Frontal cortex (tissue), 3 donors: ENCODE measurements at regions not wholly inside any gene's neighbourhood (a gene's known extent, or its start where the extent isn't known, plus 50 kb on each side); places are given as distances from the start of the nearest gene placed in this dataset.
"Not testable (repeated sequence)": the region's sequence is repeated elsewhere in the genome, so short reads cannot be mapped to it uniquely, and the experiment has no call there.

Source experiments
- DNase-seq, 2 donors: peaks; one replicate each; pipeline ENCODE4 v3.0.0; 2012; ENCODE audit warnings: low spot score in 2 of 2
- FAIRE-seq: peaks from 2 replicates; lab custom pipeline; 2012; peaks lifted over from hg19 to GRCh38; lab: Jason Lieb, UNC
- donor health status: control.
- donor health status: control.
- donor health status: control.

DNA sequence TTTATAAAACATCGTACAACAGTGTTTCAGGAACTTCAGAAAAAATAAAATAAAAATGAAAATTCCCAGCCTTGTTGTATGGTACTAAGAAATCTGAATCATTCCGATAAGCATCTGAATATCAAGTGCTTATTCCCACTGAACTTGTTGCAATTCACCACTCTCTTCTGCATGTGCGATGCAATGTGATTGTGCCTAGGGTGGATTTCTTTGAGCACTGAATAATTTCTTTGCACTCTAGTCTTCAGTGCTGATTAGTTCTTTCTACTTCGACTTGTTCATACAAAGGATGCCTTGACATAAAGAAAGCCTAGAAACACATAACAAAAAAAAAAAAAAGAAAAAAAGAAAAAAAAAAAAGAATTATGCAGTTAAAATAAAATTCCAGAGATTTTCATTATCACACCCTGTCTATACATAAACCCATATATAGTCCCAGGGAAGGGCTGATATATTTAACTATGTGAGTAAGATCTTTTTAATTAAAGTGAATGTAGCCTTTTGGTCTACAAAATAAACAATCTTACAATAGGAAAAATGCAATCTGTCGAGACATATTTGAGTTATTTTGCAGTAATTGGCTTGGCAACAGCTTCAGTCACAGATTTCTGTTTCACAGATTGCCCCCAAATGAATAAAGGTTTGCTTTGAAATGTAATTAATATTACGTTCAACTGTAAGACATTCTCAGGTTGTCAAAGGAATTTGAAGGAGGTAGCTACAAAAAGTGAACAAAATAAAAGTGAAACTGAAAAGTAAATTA, 1118.9 kb upstream of the CELF2 start:
- FAIRE-seq, result no peak
- DNase-seq, result no peak

DNA sequence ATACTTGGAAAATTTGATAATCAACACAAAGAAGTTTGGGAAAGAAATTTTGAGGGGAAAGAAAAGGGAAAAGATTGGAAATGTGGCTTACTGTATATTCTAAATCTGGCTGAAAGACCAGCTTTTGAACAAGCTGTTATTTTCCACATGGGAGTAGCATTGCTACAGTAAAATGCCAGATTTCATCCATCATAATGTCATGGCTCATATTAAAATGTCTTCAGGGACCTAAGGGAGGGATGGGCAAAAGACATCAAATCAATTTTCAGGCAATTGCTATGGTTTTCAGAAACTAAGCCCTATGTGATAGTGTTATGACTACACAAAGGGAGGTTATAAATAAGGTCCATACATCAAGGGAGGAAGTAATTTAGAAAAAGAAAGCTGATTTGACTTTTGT, 1116.9 kb upstream of the CELF2 start:
- no peak for FAIRE-seq
- no peak for DNase-seq

- no peak for FAIRE-seq
Observed at GRCh38 chr10:9901971-9902370, 1115.7 kb upstream of the CELF2 start.

DNA sequence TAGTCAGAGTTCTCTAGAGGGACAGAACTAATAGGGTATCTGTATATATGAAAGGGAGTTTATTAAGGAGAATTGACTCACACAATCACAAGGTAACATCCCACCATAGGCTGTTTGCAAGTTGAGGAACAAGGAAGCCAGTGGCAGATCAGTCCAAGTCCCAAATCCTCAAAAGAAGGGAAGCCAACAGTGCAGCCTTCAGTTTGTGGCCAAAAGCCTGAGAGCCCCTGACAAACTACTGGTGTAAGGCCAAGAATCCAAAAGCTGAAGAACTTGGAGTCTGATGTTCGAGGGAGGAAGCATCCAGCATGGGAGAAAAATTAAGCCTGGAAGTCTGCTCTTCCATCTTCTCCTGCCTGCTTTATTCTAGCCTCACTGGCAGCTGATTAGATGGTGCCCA, 1107.2 kb upstream of the CELF2 start:
- DNase-seq (no peak), FAIRE-seq (no peak)

More at GRCh38 chr10:9901971-9902370, 1115.7 kb upstream of the CELF2 start:
- no peak for DNase-seq

DNA sequence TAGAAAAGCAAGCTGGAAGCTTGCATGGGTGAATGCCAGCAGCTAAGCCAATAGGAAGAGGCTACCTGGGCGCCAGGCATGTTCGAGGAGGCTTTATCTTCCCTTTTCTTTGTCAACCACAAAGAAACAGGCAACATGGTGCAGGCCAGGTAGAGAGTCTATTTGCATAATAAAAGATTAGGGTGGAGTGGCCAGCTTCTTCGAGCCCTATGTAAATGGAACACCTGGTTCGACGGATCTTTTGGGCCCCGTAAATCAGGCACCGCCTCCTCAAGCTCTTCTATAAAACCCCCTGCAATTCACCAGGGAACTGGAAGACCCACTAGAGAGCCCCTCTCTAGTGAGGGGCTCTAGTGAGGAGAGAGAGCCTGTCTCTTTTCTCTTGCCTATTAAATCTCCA, 1106.2 kb upstream of the CELF2 start:
- FAIRE-seq (no peak), DNase-seq (no peak)

DNA sequence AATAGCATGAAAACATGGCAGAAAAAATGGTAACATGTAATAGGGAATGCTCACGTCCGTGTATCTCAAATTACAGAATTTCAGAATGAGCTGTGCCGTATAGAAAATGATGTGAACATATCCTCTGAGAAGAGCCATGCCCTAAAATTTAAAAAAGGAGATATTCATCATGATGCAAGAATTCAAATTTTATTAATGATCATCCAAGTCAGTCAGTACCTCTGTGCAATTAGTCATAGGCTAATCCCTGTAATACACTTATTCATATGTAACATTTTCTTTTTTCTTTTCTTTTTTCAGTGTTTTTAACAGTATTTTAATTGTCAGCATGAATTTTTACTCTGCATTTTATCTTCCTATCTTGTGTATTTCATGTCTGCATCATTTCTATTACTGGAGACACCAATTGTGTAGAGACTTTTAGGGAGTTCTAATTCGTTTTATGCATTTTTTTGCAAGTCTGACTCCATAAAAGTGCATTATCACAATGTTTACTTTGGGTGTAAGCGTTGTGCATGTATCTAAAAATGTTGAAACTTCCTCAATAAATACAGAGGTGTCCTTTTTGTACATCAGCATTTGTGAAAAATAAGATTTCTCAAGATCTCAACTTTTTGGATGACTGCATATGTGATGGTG, 1103.7 kb upstream of the CELF2 start:
- FAIRE-seq, result no peak

GRCh38 chr10:9921544-9921943, 1096.1 kb upstream of the CELF2 start:
- DNase-seq (no peak), FAIRE-seq (no peak)

More for the DNA sequence above, 1103.7 kb upstream of the CELF2 start:
- DNase-seq, result no peak

DNA sequence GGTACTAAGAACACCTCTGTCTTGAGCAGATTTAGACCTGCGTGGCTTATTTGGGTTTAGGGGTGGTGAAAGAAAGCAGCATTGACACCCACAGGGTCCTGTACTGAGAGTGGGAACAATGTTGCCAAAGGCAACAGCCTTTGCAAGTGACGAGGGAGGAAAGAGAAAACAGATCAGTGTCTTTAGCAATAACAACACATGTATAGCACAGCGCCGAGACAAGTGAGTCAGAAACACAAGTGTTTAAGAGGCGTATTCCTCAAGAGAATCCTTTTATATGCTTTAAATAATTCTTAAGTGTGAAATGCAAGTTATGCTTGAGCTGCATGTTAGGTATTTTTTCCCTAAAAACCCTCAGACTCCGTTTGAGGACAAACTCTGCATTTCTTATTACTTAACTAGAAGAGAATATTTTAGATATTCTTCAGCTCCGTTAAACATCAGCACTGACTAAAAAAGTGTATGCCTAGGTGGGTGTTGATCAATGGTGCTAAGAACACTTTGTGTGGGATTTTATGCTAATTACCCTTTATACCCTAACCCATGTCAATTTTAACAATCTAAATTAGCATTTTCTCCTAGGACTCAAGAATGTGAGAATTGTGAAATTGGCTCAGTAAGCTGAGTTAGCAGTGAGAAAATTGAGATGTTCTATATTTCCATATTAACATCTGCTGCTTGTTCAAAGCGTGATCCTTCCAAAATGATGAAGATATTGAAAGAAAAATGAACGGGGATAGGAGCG, 1095.4 kb upstream of the CELF2 start:
- DNase-seq (no peak), FAIRE-seq (no peak)

DNA sequence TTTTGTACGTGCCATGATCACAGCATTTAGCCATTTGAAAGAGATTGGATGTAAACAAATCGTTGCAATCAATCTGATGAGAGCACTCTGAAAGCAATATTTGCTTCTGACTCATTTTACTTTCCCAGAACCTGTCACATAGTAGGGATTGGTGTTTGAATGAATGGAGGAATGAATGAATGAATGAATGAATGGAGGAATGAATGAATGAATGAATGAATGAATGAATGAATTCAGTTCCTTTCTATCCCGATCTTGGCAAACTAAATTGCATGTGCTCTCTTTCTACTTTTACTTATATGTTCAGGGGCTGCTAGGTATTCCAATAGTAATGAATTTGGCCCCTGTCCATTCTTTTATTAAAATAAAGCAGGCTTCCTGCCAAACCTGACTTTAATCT, 1091.7 kb upstream of the CELF2 start:
- FAIRE-seq, result no peak

GRCh38 chr10:9926881-9927280, 1090.8 kb upstream of the CELF2 start:
- no peak for DNase-seq
- FAIRE-seq, result no peak

More for the DNA sequence above, 1091.7 kb upstream of the CELF2 start:
- DNase-seq, result no peak

- no peak for FAIRE-seq
- DNase-seq, result no peak
Observed at GRCh38 chr10:9939716-9940115, 1078.0 kb upstream of the CELF2 start.

DNA sequence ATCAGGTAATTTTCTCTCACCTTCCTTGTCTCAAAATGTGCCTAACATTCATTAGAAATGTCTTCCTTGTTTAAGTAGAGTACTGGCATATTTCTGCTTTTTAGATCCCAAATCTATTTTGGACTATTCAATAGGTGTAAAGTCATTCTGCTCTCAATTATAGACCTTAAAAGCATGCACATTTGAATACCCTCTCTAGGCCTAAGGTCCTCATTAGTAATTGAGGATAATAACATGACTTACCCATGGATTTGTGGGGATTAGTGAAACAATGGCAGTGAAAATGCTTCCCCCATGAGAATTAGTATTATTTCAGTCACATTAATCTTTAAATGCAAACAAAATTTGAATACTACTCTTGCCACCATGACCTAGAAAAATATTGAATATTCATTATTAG, 1073.0 kb upstream of the CELF2 start:
- no peak for DNase-seq
- FAIRE-seq, result no peak

GRCh38 chr10:9950070-9950469, 1067.6 kb upstream of the CELF2 start:
- DNase-seq (no peak), FAIRE-seq (no peak)

- DNase-seq (no peak), FAIRE-seq (no peak)
Observed at GRCh38 chr10:9951481-9952257, 1066.0 kb upstream of the CELF2 start.

DNA sequence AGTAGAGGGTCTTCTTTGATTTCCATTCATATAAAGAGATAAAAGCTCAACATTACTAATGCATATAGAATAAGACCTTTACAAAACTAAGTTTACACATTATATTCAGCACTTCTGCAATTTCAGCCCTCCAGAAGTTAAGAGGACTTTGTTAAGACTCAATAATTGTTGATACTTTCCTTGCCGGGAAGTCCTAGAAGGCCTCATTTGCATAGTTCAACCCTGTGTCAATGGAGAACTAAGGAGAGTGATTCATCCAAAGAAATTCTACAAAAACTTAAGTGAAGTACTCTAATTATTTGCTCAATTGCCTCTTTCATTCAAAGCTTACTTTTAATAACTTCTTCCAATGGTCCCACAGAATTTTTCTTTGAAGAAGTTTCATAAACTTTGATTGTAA, 1060.3 kb upstream of the CELF2 start:
- DNase-seq (no peak), FAIRE-seq (no peak)

- not testable (repeated sequence) for FAIRE-seq
Observed at GRCh38 chr10:9957876-9958275, 1059.8 kb upstream of the CELF2 start.

GRCh38 chr10:9965341-9965740, 1052.3 kb upstream of the CELF2 start:
- DNase-seq (no peak), FAIRE-seq (no peak)

More at GRCh38 chr10:9957876-9958275, 1059.8 kb upstream of the CELF2 start:
- DNase-seq, result not testable (repeated sequence)

DNA sequence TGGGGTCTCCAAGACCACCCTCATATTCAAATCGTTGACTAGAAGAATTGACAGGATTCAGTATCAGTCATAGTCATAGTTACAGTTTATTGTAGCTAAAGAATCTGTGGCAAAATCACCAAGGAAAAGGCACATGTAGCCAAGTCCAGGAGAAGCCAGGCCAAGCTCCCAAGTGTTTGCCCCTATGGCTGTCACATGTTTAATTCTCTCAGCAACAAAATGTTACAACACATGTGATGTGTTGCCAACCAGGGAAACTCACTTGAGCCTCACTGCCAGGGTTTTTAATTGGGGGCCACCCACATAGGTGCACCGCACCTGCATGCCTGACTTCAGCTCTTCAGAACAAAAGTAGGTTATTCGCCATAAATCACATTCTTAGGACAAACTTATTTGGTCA, 1030.9 kb upstream of the CELF2 start:
- DNase-seq (no peak), FAIRE-seq (no peak)

DNA sequence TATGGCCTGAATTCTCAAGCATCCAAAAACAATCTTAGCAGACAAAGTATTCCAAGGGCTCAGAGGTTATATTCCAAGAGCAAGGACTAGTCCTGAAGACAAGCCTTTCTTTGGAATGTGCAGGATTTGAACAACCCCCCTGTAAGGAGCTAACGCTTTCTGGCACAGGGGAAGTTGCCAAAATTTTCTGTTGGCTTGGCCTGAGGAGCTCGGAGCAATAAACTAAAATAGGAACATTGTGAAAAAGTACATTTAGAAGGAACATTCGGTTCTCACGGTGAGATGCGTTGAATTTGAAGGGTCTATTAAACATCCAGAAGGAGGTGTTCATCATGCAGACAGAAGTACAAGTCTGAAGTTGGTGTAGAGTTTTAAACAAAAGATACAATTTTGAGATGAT, 1030.5 kb upstream of the CELF2 start:
- no peak for FAIRE-seq
- DNase-seq, result no peak

DNA sequence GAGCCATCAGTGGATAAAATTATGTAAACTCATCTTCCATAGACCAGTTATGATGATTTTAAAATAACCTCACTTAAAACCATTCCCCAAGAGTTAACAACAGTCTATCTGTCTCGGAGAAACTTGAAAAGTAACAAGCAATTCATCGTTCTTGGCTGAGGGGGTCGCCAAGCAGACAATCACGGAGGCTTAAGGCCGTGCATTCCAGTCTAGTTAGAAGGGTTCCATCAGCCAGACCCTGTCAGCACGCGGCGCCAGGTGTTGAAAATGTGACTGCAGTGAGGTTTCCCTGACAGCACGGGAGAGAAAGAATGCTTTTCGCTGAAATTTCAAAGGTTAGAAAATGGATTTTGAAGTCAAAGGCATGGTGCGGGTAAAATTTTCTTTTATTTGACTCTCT, 1025.0 kb upstream of the CELF2 start:
- no peak for DNase-seq
- no peak for FAIRE-seq
